GM19099 (cell line): ENCODE measurements at regions not wholly inside any gene's neighbourhood (a gene's known extent, or its start where the extent isn't known, plus 50 kb on each side); places are given as distances from the start of the nearest gene placed in this dataset.

Source experiments
- POLR2A ChIP-seq: IDR thresholded peaks from 3 replicates; pipeline ENCODE4 v1.6.1; 2011; ENCODE audit warnings: low read depth; ENCODE audit not compliant: insufficient read length; ENCODE audit errors: extremely low read depth

DNA sequence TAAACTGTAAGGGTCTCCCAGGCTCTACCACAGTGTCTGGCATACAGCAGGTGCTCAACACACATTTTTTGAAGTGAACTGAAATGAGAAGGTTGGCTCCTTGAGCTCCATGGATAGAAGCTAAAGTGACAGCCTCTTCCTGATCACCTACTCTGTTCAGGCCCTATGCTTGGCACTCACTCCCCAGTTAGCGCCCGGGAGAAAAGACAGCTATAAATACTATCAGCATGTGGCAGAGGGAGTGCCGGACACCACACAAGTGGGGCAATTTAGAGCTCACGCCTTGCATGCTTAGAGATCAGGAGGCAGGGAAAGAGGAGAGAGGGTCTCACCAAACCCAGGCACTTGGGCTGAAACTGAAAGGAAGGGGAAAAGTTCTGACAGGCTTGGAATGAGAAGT is 195.5 kb downstream of the BUD13 start:
- no peak for TF ChIP-seq POLR2A

DNA sequence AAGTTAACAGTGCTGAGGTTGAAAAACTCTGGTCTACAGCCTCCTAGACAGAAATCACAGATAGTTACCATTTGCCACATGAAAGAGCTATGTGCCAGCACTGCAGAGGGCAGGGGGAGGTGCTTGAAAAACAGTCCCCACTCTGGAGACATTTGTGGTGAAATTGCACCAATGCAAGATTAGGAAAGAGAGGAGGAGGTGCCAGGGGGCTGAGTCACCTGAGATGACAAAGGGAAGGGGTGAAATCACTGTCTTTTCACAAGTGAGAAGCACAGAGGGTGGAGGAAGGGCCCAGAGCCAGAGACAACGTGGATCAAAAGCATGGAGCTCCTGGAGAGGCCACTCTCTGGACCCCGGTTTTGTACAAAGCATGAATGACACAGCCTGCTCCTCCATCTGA is 196.3 kb downstream of the BUD13 start:
- TF ChIP-seq POLR2A = no peak

DNA sequence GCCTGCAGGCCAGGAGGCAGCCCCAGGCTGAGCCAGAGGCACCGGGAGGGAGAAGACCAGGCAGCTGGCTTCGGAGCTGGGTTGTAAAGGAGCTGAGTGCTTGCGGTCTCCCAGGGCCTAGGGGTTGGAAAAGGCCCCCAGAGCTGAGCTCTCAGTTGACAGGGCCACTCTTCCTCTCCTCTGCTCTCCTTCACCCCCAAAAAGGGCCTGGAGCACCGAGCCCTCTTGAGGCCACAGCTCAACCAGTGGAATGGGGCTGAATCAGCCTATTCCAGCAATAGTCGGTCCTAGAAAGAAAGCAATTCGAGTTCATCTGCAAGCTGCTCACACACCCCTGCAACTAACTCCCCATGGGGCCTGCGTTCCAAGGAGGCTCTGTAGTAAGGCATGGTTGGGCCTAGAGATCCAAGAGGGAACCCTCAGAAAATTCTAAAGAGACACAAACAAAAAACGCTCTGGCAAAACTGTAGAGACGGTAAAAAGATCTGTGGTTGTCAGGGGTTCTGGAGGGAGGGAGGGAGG is 205.0 kb downstream of the BUD13 start:
- no peak for TF ChIP-seq POLR2A

DNA sequence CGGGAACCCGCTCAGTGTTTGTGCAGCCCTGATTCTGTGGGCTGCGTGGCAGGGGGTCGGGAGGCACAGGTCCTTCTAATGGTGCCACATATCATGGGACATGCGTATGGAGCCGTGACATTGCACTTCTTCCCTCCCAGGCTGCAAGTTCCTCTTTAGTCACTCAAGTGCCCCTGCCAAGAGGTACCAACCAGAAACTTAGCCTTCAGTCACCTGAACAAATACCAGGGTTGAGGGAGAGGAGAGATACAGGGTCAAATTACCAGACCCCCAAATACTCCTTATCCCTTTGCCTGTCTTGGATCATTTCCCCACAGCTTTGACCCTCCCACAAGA is 209.1 kb downstream of the BUD13 start:
- no peak for TF ChIP-seq POLR2A

DNA sequence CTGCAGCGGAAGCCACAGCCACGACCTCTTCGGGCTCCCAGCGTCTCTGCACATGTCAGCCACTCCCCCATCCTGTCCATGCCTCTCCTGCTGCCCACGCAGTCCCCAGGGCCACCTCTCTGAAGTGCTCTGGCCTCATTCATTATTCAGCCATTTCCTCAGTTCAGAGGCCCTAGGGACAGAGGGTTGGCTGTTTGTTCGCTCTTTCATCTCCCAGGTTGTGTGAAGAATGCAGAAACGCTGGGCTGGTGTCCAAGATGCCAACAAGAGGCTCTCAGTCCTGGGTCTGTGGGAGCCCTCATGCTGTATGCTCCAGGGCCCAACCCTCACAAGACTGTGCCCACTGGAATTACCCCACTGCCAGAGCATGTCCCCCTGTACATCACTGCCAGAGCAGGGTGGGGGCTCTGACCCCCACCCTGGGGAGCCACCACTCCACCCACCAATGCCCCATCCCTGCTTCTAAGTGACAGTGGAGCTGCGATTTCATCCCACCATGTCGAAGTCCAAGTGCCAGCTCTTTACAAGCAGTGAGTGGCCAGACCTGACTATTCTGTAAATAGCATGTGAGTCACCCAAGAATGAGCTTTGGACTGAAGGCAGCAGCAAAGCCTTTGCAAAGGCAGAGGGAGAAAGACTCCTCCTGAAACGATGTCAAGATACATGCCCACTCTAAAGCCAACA is 209.6 kb downstream of the BUD13 start:
- TF ChIP-seq POLR2A = no peak

DNA sequence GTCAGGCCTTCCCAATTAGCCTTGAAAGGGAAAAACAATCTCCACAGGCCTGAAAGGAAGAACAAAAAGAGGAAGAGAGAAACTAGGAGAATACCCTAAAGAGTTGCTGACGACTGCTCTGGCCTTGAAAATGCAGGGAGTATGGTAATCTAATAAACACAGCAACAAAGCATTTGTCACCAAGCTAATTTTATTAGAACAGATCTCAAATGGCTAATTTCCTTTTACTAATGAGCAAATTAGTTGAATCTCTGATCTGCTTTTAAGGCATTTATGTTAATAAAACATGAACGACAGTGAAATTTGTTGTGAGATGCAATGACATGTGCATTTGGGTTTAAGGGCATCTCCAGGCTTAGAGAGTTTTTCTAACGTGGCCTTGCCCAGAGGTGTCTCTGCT is 212.2 kb downstream of the BUD13 start:
- no peak for TF ChIP-seq POLR2A

DNA sequence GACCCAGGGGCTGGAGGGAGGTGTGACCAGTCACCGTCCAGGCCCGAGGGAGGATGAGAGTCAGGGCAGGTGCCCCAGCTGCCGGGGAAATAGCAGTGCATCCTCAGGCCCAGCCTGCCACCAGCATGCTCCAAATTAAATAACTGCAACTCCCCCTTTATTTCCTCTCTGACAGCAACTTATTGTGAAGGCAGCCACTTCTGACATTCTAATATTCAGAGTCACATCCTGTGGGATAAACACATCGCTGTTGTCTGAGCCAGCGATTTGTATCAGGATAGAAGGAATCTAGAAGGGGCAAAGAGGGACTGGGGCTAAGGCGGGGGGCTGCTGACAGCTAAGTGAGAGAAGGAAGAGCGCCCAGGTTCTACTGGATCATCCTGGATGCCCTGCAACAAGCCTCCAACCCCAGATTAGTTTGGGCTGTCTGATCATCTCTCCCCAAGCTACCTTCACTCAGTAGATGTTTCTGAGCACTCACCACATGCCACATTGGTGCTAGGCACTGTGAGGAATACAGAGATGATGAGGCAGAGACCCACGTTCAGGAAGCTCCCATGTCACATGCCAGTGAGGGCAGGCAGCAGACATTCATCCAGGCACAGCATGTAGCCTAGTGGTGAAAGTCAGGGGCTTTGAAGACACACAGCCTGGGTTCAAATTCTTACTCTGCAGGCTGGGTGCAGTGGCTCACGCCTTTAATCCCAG is 214.1 kb downstream of the BUD13 start:
- TF ChIP-seq POLR2A = no peak

DNA sequence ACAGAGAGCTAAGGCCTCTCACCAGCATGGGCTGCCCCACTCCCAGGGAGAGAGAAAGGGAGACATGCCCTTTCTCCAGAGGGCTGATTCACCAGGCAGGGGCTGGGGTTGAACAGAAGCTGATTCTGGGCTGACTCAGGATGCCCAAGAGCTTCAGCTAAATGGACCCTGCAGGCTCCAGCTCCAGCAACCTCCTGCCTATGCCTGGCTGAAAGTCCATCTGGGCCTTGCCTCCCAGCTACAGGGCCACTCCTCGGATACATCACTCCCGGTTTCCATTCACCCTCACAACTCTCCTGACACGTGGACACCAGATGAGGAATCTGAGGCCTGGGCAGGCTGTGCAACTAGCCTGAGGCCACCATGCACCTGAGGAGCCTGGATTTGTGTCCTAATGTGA is 215.5 kb downstream of the BUD13 start:
- TF ChIP-seq POLR2A = no peak

DNA sequence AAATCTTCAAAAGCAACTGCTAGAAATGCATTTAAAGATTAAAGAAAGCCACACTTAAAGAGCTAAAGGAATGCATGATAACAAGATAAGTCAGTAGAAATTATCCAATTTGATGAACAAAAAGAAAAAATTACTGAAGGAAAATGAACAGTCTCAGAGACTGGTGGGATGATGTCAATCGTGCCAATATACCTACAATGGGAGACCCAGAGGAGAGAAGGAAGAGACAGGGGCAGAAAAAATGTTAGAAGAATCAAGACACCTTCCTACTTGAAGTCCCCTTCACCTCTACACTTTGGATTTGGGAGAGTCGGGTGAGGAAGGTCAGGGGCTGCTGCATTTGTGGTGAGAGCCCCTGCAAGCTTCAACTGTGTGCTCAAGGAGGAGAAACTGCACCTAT is 216.3 kb downstream of the BUD13 start:
- no peak for TF ChIP-seq POLR2A

DNA sequence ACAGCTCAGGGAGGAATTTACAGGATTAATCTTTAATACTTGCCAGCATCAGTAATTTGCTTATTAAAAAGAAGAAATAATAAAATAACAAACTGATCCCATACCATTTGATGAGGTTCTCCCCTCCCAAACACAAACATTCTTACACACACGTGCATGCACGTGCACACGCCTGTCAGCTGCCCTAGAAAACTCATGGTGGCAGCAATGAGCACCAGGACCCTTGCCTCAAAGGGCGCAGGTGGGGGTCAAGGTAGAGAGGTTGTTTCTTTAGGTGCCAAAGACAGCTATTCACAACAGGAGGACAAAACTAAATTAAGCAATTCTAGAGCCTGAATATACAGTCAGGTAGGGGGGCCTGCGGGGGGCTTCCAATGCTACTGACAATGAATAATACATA is 219.3 kb downstream of the BUD13 start:
- no peak for TF ChIP-seq POLR2A

DNA sequence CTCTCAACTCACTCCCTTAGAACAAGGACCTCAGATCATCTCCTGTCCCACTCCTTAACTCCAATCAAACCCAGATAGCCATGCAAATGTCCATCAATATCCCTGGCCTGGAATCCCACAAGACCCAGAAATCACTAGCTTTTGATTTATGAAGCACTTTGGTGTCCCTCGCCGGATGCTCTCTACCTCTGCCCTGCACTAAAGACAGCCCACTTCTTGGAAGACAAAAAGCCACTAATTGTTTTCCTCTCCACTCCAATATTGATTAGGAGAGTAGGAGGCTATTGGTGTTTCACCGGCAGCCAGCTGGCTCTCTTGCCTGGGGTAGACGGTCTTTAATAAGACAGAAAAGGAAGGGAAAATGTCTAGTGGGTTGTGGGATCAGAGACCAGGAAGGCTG is 221.2 kb downstream of the BUD13 start:
- no peak for TF ChIP-seq POLR2A

DNA sequence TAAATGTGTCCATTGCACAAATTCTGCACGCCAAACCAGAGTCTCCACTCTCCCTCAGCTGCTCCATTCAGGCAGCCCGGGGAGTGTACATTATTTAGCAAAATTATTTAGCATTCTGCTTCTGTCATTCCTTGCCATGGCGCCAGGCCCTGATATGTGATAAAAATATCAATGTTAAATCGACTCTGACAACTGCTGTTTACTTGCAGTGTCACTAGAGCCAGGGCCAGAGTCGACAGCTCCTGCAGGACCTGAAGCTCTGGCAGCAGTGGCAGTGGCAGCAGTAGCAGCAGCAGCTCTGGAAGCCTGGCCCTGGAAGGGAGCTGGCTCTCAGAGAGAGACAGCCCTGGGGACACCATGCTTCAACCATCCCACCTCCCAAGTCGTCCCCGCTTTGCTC is 224.5 kb downstream of the BUD13 start:
- no peak for TF ChIP-seq POLR2A

DNA sequence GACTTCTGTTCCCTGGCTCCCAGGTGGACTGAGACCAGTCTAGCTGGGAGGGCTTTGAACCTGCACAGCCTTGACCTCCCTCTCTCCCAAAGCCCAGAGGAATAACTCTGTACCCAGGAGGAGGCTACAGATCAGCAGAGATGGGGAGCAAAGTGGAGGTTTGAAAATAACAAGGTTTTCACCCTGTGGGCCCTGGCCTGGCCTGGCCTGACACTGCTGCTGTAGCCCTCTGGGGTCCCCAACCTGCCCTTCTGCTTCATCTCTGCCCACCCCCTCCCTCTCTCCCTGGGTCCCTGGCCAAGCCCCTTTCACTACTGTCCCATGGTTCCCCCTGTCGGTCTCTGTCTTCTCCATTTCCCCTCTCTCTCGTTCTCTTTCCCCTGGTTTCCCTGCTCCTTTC is 225.2 kb downstream of the BUD13 start:
- TF ChIP-seq POLR2A = no peak

DNA sequence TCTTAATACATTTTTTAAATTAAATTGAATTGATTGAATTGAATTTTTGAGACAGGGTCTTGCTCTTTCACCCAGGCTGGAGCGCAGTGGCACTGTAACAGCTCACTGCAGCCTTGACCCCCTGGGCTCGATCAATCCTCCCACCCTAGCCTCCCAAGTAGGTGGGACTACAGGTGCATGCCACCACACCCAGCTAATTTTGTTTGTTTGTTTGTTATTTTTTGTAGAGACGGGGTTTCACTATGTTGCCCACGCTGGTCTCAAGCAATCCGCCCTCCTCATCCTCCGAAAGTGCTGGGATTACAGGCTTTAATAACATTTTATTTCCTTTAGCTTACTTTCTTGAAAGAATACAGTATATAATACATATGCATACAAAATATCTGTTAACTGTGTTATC is 226.9 kb downstream of the BUD13 start:
- TF ChIP-seq POLR2A = no peak

DNA sequence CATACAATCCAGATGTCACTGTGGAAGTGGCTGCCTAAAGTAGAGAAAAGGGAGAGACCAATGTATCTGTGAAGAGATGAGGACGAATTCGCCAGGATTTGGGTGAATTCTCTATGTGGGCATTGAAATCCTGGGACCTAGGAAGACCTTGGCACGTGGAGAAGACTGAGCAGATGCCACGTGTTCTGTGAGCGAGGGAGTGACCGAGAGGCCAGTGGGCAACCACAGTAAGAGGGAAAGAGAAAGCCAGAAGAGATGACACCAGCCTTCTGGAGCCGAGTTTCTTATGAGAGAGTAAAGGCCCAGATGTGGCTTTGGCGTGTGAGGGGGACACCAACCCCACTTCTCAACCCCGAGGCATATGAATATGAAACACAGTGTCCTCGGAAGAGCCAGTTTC is 228.1 kb downstream of the BUD13 start:
- no peak for TF ChIP-seq POLR2A

DNA sequence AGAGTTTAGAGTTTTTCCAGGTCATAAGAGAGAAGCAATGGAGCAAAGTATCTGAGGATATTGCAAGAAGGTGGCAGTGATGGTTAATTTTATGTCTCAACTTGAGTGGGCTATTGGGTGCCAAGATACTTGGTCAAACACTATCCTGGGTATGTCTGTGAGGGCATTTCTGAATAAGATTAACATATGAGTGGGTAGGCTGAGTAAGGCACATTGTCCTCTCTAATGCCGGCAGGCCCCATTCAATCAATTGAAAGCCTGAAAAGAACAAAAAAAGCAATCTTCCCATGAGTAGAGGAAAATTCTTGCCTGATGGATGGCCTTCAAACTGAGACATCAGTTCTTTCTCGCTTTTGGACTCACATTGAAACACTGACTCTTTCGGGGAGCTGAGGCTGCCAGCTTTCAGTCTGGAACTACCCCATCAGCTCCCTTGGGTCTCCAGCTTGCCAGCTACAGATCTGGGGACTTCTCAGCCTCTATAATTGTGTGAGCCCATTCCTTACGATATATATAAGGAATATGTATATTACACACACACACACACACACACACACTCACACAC is 228.8 kb downstream of the BUD13 start:
- TF ChIP-seq POLR2A = no peak
